NCI-H1436 (cell line): ENCODE measurements at regions not wholly inside any gene's neighbourhood (a gene's known extent, or its start where the extent isn't known, plus 50 kb on each side); places are given as distances from the start of the nearest gene placed in this dataset.
"Not testable (repeated sequence)": the region's sequence is repeated elsewhere in the genome, so short reads cannot be mapped to it uniquely, and the experiment has no call there.

Experiments
- DNase-seq: peaks from one replicate; lab custom pipeline; 2025; lab: John Stamatoyannopoulos, UW

DNA sequence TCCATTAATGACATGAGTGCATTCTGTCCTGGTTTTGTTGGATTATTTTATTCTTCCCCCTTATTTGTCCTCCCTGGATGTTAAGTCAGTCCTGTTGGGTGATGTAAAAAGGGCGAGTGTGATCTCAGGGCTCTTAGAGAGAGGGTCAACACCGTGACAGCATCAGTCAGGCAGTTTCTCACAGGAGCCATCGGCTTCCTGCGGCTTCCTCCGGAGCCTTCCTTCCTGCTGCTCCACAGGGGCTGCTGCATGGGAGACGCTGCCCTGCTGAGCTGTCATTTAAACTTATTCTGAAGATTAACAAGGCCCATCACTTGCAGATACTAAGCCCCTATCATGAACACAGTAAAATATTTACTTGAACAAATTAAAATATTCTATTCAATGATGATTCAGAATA is 211.3 kb downstream of the SPATA31A1 start:
- not testable (repeated sequence) for DNase-seq

DNA sequence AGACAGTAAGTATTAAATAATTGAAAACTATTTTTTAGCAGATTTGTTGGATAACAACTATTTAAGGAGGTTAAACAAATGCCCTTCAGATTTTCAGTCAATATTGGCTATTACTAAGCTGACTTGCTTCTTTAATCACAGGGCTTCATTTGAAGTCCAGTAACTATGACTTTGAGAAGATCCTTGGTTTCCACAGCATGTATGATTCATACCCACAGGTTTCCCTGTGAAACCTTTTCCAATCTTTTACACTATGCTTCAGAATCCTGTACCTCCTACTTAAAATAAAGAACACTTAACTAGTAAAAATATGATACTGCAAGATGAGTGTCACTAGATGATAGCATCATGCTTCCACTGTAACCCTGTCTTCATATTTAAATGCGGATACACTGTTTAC is 211.9 kb downstream of the SPATA31A1 start:
- DNase-seq = not testable (repeated sequence)

DNA sequence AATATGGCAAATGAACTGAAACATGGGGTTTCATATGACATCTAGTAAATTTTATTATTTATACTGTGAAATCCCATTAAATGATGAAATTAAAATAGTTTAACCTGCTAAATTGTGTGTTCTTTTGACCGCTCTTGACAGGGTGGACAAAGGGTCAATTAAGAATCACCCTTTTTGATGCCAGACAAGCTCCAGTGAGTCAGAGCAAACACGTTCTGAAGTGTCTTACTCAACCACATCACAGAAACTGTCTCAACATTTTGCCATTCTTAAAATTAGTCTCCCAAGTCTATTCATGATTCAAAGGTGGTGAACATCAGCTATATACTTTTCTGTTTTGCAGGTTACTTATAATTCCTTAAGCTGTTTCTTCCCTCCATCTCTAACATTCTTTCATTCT is 213.4 kb downstream of the SPATA31A1 start:
- DNase-seq = not testable (repeated sequence)

DNA sequence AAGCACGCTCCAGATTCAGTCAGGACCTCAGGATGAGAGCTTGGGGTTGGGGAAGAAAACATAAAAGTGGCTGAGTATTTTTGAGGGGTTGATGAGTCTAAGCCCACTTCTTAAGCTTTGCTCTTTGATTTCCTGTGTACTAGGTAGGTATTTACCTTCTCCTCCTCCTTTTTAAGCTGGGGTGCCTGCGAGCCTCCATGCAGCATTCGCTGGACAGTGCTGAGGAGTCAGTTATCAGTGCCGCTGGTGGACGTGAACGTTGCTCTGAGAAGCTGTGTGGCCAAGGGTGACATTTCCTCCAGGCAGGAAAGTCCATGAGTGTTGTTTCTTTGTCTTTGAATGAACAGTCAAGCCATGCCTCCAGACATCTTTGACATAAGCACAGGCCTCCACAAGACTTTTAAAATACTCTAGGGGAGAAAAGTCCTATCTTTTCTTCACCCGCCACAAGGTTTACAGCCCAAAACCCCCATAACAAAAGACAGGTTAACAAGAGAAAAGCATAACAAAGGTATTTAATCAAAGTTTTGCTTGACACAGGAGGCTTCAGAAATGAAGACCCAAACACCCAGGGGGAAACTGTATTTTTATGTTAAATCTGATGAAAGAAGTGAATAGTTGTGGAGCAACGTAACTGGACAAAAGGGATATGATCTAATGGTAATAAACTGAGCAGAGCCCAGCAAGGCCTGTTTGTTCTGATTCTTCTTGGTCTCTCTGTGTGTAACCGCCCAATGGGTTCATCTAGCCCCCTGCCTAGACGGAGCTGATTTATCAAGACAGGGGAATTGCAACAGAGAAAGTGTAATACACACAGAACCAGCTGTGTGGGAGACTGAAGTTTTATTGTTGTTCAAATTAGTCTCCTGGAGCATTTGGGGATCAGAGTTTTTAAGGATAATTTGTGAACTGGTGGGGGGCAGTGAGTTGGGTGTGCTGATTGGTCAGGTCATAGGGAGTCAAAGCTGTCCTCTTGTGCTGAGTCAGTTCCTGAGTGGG is 217.9 kb downstream of the SPATA31A1 start:
- not testable (repeated sequence) for DNase-seq

DNA sequence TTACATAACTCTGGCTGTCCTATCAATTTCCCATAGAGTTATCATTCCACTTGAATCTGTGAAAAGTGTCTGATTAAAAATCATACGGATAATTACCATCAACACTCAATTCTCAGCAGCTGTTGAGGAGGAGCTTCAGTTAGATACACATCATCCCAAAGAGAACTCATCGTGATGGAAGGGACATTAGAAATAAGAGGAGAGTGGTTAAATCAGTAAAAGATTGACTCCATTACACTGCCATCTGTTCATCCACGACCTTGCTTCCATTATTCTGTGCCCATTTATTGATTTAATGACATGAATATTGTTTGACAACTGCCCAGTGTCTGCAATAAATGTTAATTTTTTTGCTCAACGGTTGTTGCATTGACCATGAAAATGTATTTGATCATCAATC is 223.5 kb downstream of the SPATA31A1 start:
- DNase-seq = not testable (repeated sequence)

DNA sequence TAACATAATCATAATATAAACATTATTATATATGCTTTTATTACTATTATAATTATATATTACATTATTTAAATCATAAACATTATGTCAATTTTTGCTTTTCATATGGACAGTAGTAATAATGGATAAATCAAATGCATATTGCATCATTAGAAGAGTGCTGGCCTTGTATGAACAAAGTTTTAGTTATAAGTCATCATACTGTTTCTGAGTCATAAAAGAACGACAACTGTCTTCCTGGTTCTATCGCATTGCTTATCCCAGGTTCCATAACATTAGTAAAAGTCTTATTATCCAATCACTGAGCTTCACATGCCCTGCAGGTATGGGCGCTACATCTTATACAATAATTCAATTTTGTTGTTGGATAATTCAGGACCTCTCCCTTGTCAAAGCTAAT is 225.8 kb downstream of the SPATA31A1 start:
- DNase-seq = not testable (repeated sequence)

DNA sequence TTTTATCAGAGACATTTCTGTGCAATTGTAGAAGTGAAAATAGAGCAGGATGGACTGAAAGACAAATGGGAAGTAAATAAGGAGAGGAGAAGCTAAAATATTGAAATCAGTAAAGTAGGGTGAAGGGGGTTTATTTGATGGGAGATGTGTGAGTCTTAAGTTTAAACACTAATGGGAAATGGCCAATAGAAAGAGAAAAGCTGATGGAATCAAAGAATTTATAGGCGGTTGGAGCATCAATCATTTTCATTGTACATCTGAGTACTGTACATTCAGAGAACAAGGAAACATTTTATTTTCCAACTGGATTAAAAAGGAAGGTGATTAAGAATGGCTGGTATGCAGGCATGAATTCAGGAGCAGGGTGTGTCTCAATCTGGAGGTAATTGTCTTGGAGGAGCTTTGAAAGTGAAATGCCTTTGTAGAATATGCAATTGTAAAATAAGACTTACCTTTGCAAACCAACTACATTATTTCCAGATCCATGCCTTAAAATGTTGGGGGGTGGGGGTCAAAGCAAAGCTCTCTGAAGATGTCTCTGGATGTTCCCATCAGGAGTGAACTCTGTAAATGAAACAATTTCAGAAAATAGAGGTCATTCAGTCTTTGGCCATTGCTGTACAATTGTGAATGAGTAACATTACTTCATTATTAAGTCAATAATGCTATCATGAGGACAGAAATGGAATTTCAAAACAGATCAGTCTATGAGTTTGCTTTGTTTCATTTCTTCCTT is 227.4 kb downstream of the SPATA31A1 start:
- DNase-seq = not testable (repeated sequence)

DNA sequence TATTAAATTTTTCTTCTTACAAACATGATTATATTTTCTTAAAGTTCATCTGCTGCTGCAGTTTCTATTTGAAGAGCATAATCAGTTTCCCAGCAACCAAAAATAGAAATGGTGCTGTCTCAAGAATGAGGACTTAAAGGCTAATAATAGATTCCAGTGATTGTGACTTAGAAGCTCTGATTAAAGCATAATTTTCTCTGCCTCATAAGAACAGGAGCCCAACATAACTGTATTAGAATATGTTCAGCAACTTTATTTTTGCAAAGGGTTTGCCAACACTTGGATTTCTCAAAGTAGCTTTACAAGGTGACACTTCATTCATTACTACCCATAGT is 227.9 kb downstream of the SPATA31A1 start:
- not testable (repeated sequence) for DNase-seq

DNA sequence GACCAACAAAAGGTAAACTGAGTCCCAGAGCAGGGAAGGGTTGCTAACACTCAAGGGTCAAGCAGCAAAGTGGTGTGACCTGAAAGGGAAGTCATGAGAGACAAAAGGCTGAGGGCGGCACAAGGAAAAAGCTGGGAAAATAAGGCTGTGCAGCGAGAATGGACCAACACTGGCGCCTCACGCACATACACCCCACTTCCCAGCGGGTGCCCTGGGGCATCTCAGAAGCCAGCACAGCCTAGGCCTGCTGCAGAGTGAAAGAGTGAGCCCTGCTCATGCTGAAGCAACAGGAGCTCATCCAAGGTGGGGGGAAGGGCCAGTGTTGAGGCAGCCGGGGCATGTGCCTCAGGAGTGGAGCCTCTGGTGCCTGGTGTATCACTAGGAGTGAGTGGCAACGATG is 229.8 kb downstream of the SPATA31A1 start:
- not testable (repeated sequence) for DNase-seq

DNA sequence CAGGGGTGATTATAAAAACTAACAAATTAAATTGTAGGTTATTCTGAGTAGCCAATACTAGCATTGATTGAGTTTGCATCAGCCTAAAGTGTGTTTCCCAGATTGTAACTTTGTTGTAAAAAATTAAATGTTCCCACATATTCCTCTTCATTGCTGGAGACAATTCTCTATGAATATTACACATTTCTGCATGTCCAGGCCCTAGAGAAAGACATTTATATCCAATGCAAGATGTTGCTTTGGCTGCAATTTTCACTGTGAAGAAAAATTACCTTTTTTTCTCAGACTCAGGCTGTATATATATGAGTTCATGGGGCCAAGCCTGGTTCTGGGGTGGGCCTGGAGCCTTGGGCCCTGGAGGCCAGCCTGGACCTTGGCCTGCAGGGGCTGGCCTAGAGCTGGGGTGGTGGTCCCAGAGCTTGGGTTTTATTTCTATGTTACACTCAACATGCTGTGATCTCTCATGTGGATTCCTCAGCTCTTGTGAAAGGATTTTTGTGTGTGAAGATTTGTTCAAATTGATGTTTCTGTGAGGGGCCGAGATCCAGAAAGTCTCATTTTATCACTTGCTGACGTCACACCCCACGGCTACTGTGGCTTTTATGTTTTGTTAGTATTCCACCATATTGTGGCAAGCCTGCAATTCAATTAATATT is 232.5 kb downstream of the SPATA31A1 start:
- no peak for DNase-seq

DNA sequence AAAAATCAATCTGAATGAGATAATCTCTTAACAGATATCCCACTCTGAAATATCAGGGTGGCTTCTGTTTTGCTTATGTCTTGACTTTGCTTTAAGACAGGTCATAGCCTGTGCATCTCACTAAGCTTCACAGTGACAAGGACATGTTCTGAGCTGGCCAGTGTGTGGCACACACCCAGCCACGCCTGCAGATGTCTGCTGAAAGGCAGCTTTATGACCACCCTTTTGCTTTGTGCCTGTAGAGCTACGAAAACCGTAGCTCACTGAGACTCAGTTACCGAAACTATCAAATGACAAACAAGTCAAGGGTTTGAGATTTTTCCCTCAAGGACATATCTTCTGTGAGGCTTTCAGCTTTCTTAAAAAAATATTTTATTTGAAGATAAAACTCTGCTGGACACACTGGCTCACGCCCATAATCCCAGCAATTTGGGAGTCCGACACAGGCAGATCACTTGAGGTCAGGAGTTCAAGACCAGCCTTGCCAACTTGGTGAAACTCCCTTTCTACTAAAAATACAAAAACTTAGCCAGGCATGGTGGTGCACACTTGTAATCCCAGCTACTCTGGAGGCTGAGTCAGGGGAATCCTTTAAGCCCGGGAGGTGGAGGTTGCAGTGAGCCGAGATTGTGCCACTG is 233.2 kb downstream of the SPATA31A1 start:
- DNase-seq = no peak

DNA sequence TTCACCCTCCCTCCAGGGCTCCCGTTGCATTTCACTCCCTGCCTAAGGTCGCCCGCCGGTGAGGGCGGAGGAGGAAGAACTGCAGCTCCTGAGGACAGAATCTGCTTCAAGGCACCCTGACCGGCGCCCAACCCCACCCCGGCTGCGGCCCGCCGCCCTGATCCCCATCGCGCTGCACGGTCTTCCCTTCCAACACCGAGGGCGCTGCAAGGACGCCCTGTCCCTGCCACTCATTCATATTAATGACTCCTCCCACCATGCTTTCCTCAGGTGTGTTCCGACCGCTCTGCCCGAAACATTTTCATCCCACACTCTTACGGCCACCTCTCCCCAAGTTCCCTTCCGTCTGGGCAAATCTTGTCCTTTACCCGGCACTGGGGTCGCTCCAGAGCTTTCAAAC is 248.6 kb downstream of the SPATA31A1 start:
- not testable (repeated sequence) for DNase-seq

DNA sequence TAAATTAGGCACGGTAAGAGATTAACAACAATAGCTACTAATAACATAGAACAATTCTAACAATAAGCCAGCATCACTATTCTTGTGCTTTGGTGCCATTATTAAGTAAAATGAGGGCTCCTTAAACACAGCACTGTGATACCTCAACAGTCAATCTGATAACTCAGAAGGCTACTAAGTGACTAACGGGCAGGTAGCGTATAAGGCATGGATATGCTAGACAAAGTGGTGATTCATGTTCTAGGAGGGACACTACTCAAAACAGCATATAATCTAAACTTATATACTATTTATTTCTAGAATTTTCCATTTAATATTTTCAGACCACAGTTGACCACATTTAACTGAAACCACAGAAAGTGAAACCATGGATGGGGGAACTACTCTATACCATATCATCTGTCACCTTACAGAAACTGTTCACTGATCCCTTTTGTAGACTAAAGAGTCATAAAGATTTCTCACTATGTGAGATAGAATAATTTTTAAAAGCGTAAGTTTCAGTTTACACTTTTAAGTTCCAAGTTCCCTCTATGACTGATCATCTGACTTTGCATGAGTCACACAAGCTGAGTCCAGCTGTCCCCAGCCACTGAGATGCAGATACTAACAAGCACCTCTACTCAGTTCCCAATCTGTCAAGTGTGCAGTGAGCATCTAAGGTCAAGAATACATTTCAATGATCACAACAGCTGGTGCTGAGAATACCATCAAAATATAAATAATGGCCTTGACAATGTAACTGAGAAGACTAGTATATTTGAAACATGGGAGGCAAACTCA is 256.2 kb downstream of the SPATA31A1 start:
- DNase-seq = not testable (repeated sequence)

DNA sequence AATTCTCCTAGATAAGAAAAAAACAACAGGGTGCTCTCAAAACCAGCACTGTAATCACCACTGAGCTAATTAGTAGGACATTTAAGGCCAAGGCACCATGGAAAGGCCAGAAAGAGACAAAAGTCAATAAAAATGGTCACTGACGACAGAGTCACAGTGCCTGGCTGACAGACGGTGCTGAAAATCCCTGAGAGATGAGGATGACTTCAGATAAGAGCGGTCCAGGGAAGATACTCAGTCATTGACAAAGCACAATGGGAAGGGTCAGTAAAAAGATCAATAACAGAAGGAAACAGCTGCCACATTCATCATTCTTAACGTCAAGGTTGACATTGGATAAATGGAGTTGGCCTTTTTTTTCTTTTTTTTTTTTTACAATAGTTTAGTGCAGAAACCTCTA is 261.0 kb downstream of the SPATA31A1 start:
- DNase-seq = not testable (repeated sequence)

DNA sequence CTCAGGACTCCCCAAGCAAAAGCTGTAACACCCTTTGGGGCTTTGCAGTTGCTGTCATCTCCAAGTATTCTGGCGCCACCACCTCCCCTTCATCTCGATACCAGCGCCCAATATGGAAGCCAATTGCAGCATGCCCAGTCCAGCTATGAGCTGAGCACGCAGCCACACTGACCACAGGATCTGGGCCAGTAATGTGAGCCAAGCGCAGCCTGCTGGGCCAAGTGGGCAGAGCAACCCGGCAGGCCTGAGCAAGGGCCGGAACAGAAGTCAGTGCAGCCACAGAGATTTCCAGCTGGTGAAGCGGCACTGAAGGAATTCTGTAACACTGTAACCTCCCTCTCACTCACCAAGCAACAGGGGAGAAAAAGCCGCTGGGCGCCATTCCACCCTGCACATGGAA is 268.6 kb downstream of the SPATA31A1 start:
- not testable (repeated sequence) for DNase-seq

DNA sequence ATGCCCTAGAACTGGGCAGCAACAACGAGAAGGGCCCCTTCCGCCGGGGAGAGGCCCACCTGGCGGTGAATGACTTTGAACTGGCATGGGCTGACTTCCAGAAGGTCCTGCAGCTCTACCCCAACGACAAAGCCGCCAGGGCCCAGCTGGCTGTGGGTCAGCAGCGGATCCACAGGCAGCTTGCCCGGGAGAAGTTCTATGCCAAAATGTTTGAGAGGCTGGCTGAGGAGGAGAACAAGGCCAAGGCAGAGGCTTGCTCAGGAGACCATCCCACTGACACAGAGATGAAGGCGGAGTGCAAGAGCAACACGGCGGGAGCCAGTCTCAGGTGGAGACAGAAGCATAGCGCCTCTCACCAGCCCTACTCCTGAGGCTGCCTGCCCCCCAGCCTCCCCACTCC is 276.6 kb downstream of the SPATA31A1 start:
- DNase-seq = not testable (repeated sequence)

DNA sequence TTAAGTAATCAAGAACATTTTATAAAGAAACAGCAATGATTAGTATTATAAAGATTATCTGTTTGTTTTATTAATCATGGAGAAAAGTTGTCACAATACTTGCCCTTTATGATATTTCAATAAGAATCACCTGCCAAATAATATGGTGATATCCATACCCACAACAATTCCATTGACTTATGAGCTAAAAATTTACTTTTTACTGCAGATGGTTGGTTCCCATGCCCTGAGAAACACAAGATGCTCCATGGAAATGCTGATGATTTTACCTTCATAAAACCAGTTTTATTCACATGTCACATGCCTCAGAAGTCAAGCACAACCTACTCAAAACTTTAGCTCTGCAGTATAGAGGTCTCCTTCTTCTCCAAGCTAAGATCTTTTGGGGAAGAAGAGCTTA is 293.6 kb downstream of the SPATA31A1 start:
- not testable (repeated sequence) for DNase-seq

DNA sequence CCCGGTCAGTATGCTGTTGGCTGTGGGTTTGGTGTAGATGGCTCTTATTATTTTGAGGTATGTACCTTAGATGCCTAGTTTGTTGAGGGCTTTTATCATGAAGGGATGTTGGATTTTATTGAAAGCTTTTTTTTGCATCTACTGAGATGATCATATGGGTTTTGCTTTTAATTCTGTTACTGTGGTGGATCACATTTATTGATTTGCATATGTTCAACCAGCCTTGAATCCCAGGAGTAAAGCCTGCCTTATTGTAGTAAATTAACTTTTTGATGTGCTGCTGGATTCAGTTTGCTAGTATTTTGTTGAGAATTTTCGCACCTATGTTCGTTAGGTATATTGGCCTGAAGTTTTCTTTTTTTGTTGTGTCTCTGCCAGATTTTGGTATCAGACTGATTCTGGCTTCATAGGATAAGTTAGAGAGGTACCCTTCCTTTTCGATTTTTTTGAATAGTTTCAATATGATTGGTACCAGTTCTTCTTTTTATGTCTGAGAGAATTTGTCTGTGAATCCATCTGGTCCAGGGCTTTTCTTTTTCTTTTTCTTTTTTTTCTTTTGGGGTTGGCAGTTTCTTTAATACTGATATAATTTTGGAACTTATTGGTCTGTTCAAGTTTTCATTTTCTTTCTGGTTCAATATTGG is 301.6 kb downstream of the SPATA31A1 start:
- not testable (repeated sequence) for DNase-seq

DNA sequence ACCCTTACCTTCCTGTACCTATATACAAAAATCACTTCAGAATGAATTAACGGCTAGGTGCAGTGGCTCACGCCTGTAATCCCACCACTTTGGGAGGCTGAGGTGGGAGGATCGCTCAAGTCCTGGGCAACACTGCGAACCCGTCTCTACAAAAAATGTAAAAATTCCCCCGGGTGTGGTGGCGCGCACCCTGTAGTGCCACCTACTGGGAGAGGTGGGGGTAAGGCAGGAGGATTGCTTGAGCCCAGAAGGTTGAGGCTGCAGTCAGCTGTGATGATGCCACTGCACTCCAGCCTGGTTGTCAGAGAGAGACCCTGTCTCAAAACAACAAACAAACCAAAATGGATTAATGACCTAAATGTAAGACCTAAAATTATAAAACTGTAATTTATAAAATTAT is 307.6 kb downstream of the SPATA31A1 start:
- DNase-seq = not testable (repeated sequence)

DNA sequence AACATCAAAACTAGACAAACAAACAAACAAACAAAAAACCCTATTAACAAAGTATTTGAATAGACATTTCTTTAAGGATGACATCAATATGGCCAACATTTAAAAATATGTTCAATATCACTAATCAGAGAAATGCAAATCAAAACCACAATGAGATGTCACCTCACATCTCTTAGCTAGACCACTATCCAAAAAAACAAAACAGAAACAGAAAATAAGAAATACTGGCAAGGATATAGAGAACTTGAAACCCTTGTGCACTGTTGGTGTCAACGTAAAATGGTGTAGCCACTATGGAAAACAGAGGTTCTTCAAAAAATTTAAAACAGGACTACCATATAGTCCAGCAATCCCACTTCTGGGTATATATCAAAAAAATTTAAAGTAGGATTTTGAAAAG is 308.2 kb downstream of the SPATA31A1 start:
- not testable (repeated sequence) for DNase-seq

DNA sequence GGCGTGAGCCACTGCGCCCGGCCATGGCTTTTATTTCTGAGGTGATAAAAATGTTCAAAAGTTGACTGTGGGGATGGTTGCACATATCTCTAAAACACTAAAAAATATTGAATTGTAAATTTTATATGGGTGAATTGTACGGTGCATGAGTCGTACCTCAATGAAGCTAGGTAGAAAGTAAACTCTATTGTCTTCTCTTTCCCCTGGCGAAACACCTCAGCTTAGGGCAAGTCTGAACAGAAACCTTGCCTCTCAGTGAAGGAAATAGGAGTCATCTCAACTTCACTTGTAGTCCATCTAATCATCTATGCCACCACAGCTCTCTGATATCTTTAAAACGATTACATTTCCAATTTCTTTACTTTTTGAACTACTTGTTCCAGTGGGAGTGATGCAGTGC is 309.6 kb downstream of the SPATA31A1 start:
- not testable (repeated sequence) for DNase-seq
